ENCODE measurements at regions not wholly inside any gene's neighbourhood (a gene's known extent, or its start where the extent isn't known, plus 50 kb on each side); places are given as distances from the start of the nearest gene placed in this dataset.

- TF ChIP-seq CTCF (IDR thresholded peaks at IDR 0.05; ENCODE audit: low read depth, low read length, missing input control) (no peak), GABPA (IDR thresholded peaks at IDR 0.05 in 1 of 2, conservative IDR thresholded peaks at IDR 0.05 in 1 of 2) (no peak), TAF1 (conservative IDR thresholded peaks at IDR 0.05) (no peak), ATF3 (IDR thresholded peaks at IDR 0.05) (no peak), MAX (IDR thresholded peaks at IDR 0.05) (no peak), RAD21 (IDR thresholded peaks at IDR 0.05) (no peak), HNF4G (IDR thresholded peaks at IDR 0.05) (no peak), SP1 (IDR thresholded peaks at IDR 0.05) (no peak), ZBTB33 (IDR thresholded peaks at IDR 0.05) (no peak)
Measured at GRCh38 chr14:61151251-61151650, 129.9 kb downstream of the TMEM30B start.

All from liver (tissue), 3 donors.